ENCODE measurements at regions not wholly inside any gene's neighbourhood (a gene's known extent, or its start where the extent isn't known, plus 50 kb on each side); places are given as distances from the start of the nearest gene placed in this dataset.

GRCh38 chr6:119683031-119683430, 333.5 kb upstream of the MAN1A1 start:
- Mint-ChIP-seq H3K4me1 (peaks cover 10% of the 10 kb centered on the region), H3K27me3 (ENCODE audit: insufficient read depth) (no peaks in the 10 kb centered on the region), H3K36me3 (ENCODE audit: low read depth) (no peaks in the 10 kb centered on the region), H3K27ac (no peak overlapping the region), H3K9me3 (no peaks in the 10 kb centered on the region), H3K4me3 (no peak overlapping the region)
- no peak overlapping the region for H3K4me3 ChIP-seq (ENCODE audit: low read length)
- H3K9ac ChIP-seq (ENCODE audit: extremely low read depth, low read length, poor library complexity, severe bottlenecking): no peak overlapping the region
- H3K27ac ChIP-seq (ENCODE audit: low read depth, low read length): no peak overlapping the region
- WGBS, 2 experiments (ENCODE audit: insufficient coverage in 1 of 2, insufficient read length in 1 of 2): 42 to 45% methylated on average over 2 of the region's 2 CpGs
- no peaks in the 10 kb centered on the region for H3K9me3 ChIP-seq (ENCODE audit: control insufficient read depth, low read length)
- H3K27me3 ChIP-seq (ENCODE audit: control insufficient read depth, insufficient read depth, low read length, poor library complexity, severe bottlenecking): no peaks in the 10 kb centered on the region
- no peak for DNase-seq
- peaks cover 5% of the 10 kb centered on the region for H3K4me1 ChIP-seq (ENCODE audit: control insufficient read depth, insufficient read depth, low read length)
- no peaks in the 10 kb centered on the region for H3K36me3 ChIP-seq (ENCODE audit: control insufficient read depth, insufficient read depth, low read length)
- no peak for TF ChIP-seq CTCF (conservative IDR thresholded peaks at IDR 0.05)

GRCh38 chr6:119678961-119679360, 329.4 kb upstream of the MAN1A1 start:
- Histone ChIP-seq H3K36me3 (ENCODE audit: control insufficient read depth, insufficient read depth, low read length) (no peaks in the 10 kb centered on the region), H3K27me3 (ENCODE audit: control insufficient read depth, insufficient read depth, low read length, poor library complexity, severe bottlenecking) (no peaks in the 10 kb centered on the region), H3K27ac (ENCODE audit: low read depth, low read length) (no peak overlapping the region), H3K9ac (ENCODE audit: extremely low read depth, low read length, poor library complexity, severe bottlenecking) (no peak overlapping the region), H3K4me3 (ENCODE audit: low read length) (no peak overlapping the region), H3K9me3 (ENCODE audit: control insufficient read depth, low read length) (no peaks in the 10 kb centered on the region), H3K4me1 (ENCODE audit: control insufficient read depth, insufficient read depth, low read length) (peaks cover 5% of the 10 kb centered on the region)
- no peak for TF ChIP-seq CTCF (conservative IDR thresholded peaks at IDR 0.05)
- no peaks in the 10 kb centered on the region for H3K27me3 Mint-ChIP-seq (ENCODE audit: insufficient read depth)
- H3K9me3 Mint-ChIP-seq: no peaks in the 10 kb centered on the region
- no peak overlapping the region for H3K4me3 Mint-ChIP-seq
- DNase-seq: no peak
- 86 to 90% methylated on average over 3 of the region's 3 CpGs for WGBS, 2 experiments (ENCODE audit: insufficient coverage in 1 of 2, insufficient read length in 1 of 2)
- H3K27ac Mint-ChIP-seq: no peak overlapping the region
- H3K36me3 Mint-ChIP-seq (ENCODE audit: low read depth): no peaks in the 10 kb centered on the region
- H3K4me1 Mint-ChIP-seq: peaks cover 19% of the 10 kb centered on the region

- no peaks in the 10 kb centered on the region for H3K36me3 Mint-ChIP-seq (ENCODE audit: low read depth)
- H3K9me3 Mint-ChIP-seq: no peaks in the 10 kb centered on the region
- peaks cover 26% of the 10 kb centered on the region for H3K4me1 Mint-ChIP-seq
- TF ChIP-seq CTCF (conservative IDR thresholded peaks at IDR 0.05): no peak
- WGBS, 2 experiments (ENCODE audit: insufficient coverage in 1 of 2, insufficient read length in 1 of 2): 40 to 68% methylated on average over 1 of the region's 2 CpGs
- Histone ChIP-seq H3K9ac (ENCODE audit: extremely low read depth, low read length, poor library complexity, severe bottlenecking) (no peak overlapping the region), H3K27me3 (ENCODE audit: control insufficient read depth, insufficient read depth, low read length, poor library complexity, severe bottlenecking) (no peaks in the 10 kb centered on the region), H3K36me3 (ENCODE audit: control insufficient read depth, insufficient read depth, low read length) (no peaks in the 10 kb centered on the region), H3K27ac (ENCODE audit: low read depth, low read length) (no peak overlapping the region), H3K4me1 (ENCODE audit: control insufficient read depth, insufficient read depth, low read length) (peaks cover 7% of the 10 kb centered on the region), H3K9me3 (ENCODE audit: control insufficient read depth, low read length) (no peaks in the 10 kb centered on the region), H3K4me3 (ENCODE audit: low read length) (no peak overlapping the region)
- no peak for DNase-seq
- no peaks in the 10 kb centered on the region for H3K27me3 Mint-ChIP-seq (ENCODE audit: insufficient read depth)
- no peak overlapping the region for H3K27ac Mint-ChIP-seq
- no peak overlapping the region for H3K4me3 Mint-ChIP-seq
Measured at GRCh38 chr6:119677384-119677783, 327.8 kb upstream of the MAN1A1 start.
